ENCODE measurements at regions not wholly inside any gene's neighbourhood (a gene's known extent, or its start where the extent isn't known, plus 50 kb on each side); places are given as distances from the start of the nearest gene placed in this dataset.

GRCh38 chr10:105352827-105353226 is 711.7 kb downstream of the SORCS3 start:
- Histone ChIP-seq H3K4me1 (no peaks in the 10 kb centered on the region), H3K27ac (no peak overlapping the region), H3K36me3 (no peaks in the 10 kb centered on the region), H3K4me3 (no peak overlapping the region), H3K27me3 (replicated peaks in 1 of 7) (no peaks in the 10 kb centered on the region), H3K9me3 (peaks cover 0 to 8% (median 0%) of the 10 kb centered on the region in 8 donors)
- intact Hi-C loops (cut with DNase I; ENCODE audit: low total_unique reads): no loop called here
- DNase-seq: no peak
- WGBS, 5 donors: 43 to 74% (median 73%) methylated on average over 6 of the region's 6 CpGs
- TF ChIP-seq, protein P1, sequence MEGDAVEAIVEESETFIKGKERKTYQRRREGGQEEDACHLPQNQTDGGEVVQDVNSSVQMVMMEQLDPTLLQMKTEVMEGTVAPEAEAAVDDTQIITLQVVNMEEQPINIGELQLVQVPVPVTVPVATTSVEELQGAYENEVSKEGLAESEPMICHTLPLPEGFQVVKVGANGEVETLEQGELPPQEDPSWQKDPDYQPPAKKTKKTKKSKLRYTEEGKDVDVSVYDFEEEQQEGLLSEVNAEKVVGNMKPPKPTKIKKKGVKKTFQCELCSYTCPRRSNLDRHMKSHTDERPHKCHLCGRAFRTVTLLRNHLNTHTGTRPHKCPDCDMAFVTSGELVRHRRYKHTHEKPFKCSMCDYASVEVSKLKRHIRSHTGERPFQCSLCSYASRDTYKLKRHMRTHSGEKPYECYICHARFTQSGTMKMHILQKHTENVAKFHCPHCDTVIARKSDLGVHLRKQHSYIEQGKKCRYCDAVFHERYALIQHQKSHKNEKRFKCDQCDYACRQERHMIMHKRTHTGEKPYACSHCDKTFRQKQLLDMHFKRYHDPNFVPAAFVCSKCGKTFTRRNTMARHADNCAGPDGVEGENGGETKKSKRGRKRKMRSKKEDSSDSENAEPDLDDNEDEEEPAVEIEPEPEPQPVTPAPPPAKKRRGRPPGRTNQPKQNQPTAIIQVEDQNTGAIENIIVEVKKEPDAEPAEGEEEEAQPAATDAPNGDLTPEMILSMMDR (IDR thresholded peaks at IDR 0.05 in 8 of 11, conservative IDR thresholded peaks at IDR 0.05 in 3 of 11): no peak
- TF ChIP-seq POLR2AphosphoS5 (IDR thresholded peaks at IDR 0.05) (no peak), POLR2A (IDR thresholded peaks at IDR 0.05) (no peak)

DNA sequence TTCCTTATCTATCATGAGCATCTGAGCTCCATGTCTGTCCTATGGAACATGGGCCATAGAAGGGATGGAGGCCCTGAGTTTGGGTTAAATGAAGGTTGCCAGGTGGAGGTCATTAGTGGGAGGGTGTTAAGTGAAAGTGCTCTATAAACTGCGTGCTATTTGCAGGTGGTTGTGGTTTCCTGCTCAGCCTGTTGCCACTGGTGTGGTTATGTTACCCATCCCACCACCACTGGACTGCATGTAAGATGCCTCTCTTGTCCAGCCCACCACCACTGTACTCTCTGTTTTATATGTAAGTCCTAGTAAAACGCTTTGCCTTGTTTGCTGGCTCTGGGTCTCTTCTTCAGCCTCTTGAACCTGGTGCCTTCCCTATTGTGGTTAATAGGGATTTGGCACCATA is 711.2 kb downstream of the SORCS3 start:
- Histone ChIP-seq H3K9me3 (peaks cover 0 to 8% (median 0%) of the 10 kb centered on the region in 8 donors), H3K36me3 (no peaks in the 10 kb centered on the region), H3K27ac (no peak overlapping the region), H3K27me3 (replicated peaks in 1 of 7) (no peaks in the 10 kb centered on the region), H3K4me1 (no peaks in the 10 kb centered on the region), H3K4me3 (no peak overlapping the region)
- intact Hi-C loops (cut with DNase I; ENCODE audit: low total_unique reads): no loop called here
- TF ChIP-seq POLR2A (IDR thresholded peaks at IDR 0.05) (no peak), POLR2AphosphoS5 (IDR thresholded peaks at IDR 0.05) (no peak)
- TF ChIP-seq, protein P1 (IDR thresholded peaks at IDR 0.05 in 8 of 11, conservative IDR thresholded peaks at IDR 0.05 in 3 of 11): no peak
- no peak for DNase-seq
- 59 to 73% (median 67%) methylated on average over 2 of the region's 2 CpGs for WGBS, 5 donors

GRCh38 chr10:105351187-105351586 is 710.1 kb downstream of the SORCS3 start:
- no peaks in the 10 kb centered on the region for H3K4me1 ChIP-seq
- intact Hi-C loops (cut with DNase I; ENCODE audit: low total_unique reads): no loop called here
- 80 to 94% (median 87%) methylated on average over 2 of the region's 2 CpGs for WGBS, 5 donors
- DNase-seq: no peak
- no peak overlapping the region for H3K27ac ChIP-seq
- peaks cover 0 to 8% (median 0%) of the 10 kb centered on the region in 8 donors for H3K9me3 ChIP-seq
- H3K27me3 ChIP-seq (replicated peaks in 1 of 7): no peaks in the 10 kb centered on the region
- no peaks in the 10 kb centered on the region for H3K36me3 ChIP-seq
- TF ChIP-seq POLR2AphosphoS5 (IDR thresholded peaks at IDR 0.05) (no peak), POLR2A (IDR thresholded peaks at IDR 0.05) (no peak)
- TF ChIP-seq, protein P1 (IDR thresholded peaks at IDR 0.05 in 8 of 11, conservative IDR thresholded peaks at IDR 0.05 in 3 of 11): no peak
- H3K4me3 ChIP-seq: no peak overlapping the region

DNA sequence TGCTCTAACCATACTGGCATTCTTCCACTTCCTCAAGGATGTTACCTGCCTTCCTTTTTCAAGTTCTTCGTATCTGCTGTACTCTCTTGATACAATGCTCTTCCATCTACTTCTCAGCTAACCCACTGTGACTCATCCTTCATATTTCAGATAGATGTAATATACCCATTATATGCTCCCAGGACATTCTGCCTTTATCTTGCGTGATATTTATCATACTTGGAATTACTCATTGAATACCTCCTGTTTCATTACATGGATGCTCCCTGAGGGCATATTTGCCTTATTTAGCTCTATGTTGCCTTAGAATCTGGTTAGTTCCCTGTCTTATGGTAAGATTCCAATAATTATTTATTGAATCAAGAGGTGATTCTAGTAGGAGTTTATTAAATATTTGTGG is 706.4 kb downstream of the SORCS3 start:
- Histone ChIP-seq H3K27me3 (replicated peaks in 1 of 7) (no peaks in the 10 kb centered on the region), H3K4me3 (no peak overlapping the region), H3K4me1 (no peaks in the 10 kb centered on the region), H3K27ac (no peak overlapping the region), H3K36me3 (no peaks in the 10 kb centered on the region), H3K9me3 (peaks cover 0 to 4% (median 0%) of the 10 kb centered on the region in 8 donors)
- WGBS, 5 donors: 74 to 84% (median 78%) methylated on average over 2 of the region's 2 CpGs
- TF ChIP-seq, protein P1 (IDR thresholded peaks at IDR 0.05 in 8 of 11, conservative IDR thresholded peaks at IDR 0.05 in 3 of 11): no peak
- TF ChIP-seq POLR2A (IDR thresholded peaks at IDR 0.05) (no peak), POLR2AphosphoS5 (IDR thresholded peaks at IDR 0.05) (no peak)
- intact Hi-C loops (cut with DNase I; ENCODE audit: low total_unique reads): no loop called here
- DNase-seq: no peak

All from spleen (tissue), 11 donors.